NB4 (cell line): ENCODE measurements at regions not wholly inside any gene's neighbourhood (a gene's known extent, or its start where the extent isn't known, plus 50 kb on each side); places are given as distances from the start of the nearest gene placed in this dataset.

Experiments
- CTCF ChIP-seq: IDR thresholded peaks from one replicate; pipeline ENCODE4 v1.5.1; 2012; ENCODE audit warnings: low read depth, low read length
- POLR2A ChIP-seq: IDR thresholded peaks from 2 replicates; pipeline ENCODE4 v1.6.1; 2011; ENCODE audit warnings: mild to moderate bottlenecking; ENCODE audit not compliant: insufficient read length; ENCODE audit errors: extremely low read depth

GRCh38 chr14:26377150-26377549 is 220.7 kb downstream of the NOVA1 start:
- no peak for TF ChIP-seq CTCF
- no peak for TF ChIP-seq POLR2A
